ENCODE measurements at regions not wholly inside any gene's neighbourhood (a gene's known extent, or its start where the extent isn't known, plus 50 kb on each side); places are given as distances from the start of the nearest gene placed in this dataset.
"Not testable (repeated sequence)": the region's sequence is repeated elsewhere in the genome, so short reads cannot be mapped to it uniquely, and the experiment has no call there.

DNA sequence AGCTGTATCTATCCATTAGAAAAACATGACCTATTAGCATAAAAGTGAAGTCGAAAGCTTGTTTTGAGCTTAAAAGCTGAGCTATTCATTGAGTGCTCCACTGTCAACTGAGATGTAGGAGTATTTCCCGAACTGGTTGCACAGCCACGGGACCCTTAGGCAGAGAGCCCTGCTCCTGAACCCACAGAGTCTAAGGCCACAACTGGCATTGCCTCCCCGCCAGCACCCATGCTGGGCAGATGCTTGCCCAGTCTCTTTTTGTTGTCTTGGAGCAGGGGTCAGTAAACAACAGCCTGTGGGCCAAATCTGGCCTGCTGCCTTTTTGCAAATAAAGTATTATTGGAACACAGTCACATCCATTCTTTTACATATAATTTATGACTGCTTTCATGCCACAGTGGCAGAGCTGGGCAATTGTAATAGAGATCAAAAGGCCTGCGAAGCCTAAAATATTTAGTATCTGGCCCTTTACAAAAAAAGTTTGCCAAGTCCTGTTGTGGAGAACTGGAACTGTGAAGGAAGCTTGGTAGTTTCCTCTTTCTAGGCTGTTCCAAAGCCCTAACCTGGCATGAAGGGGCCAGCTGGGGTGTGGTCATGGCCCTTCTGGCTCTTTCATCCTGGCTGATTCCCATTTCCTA is 58.4 kb upstream of the WAPL start:
- no peak overlapping the region for H3K27ac ChIP-seq
- no peak overlapping the region for H3K9ac ChIP-seq (ENCODE audit: low read depth in 2 of 2, low read length in 2 of 2)
- intact Hi-C loops (cut with DNase I) = no loop called here
- H3K4me3 ChIP-seq = no peak overlapping the region
- no peaks in the 10 kb centered on the region for H3K27me3 ChIP-seq
- DNase-seq = no peak
- H3K9me3 ChIP-seq = no peaks in the 10 kb centered on the region
- TF ChIP-seq, protein P1, sequence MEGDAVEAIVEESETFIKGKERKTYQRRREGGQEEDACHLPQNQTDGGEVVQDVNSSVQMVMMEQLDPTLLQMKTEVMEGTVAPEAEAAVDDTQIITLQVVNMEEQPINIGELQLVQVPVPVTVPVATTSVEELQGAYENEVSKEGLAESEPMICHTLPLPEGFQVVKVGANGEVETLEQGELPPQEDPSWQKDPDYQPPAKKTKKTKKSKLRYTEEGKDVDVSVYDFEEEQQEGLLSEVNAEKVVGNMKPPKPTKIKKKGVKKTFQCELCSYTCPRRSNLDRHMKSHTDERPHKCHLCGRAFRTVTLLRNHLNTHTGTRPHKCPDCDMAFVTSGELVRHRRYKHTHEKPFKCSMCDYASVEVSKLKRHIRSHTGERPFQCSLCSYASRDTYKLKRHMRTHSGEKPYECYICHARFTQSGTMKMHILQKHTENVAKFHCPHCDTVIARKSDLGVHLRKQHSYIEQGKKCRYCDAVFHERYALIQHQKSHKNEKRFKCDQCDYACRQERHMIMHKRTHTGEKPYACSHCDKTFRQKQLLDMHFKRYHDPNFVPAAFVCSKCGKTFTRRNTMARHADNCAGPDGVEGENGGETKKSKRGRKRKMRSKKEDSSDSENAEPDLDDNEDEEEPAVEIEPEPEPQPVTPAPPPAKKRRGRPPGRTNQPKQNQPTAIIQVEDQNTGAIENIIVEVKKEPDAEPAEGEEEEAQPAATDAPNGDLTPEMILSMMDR (IDR thresholded peaks at IDR 0.05) = no peak
- no peaks in the 10 kb centered on the region for H3K36me3 ChIP-seq
- no peaks in the 10 kb centered on the region for H3K4me1 ChIP-seq

DNA sequence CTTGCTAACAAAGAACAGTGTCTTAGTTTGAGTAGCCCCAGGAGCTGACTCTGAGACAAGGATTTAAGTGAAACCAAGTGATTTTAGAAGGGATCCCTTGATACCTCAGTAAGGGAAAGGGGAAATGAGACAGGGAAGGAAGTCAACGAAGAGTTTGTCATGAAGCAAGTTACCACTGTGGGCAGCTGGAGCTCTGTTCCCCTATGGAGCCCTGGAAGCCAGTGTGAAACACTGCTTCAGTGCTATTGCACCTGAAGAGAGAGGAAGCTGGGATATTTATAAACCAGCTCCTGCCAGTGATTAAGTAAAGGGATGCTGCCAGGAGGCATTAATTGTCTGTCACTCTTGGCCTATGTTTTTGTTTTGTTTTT is 58.9 kb upstream of the WAPL start:
- Histone ChIP-seq H3K27ac (no peak overlapping the region), H3K4me1 (no peaks in the 10 kb centered on the region), H3K9ac (ENCODE audit: low read depth in 2 of 2, low read length in 2 of 2) (no peak overlapping the region), H3K9me3 (no peaks in the 10 kb centered on the region), H3K36me3 (no peaks in the 10 kb centered on the region), H3K4me3 (no peak overlapping the region), H3K27me3 (no peaks in the 10 kb centered on the region)
- intact Hi-C loops (cut with DNase I) = no loop called here
- TF ChIP-seq, protein P1 (IDR thresholded peaks at IDR 0.05) = no peak
- DNase-seq = no peak

DNA sequence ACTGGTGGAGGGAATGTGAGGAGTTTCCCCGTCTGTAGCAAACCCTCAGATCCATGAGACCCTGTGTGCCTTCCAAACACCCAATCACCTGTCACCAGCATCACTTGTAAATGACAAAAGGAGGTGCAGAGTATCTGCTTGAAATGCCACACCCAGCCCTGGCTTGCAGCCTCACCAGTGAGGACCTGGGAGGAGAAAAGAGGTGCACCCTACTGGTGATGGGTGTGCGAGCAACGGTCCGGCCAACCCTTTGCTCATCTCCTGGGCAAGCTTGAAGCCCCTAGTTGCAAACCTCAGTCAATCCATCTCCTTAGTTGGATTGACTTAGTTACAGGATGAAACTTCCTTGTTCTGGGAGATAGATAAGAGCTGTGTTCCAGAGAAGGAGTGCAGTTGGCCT is 62.4 kb upstream of the WAPL start:
- no peak for DNase-seq
- Histone ChIP-seq H3K4me1 (no peaks in the 10 kb centered on the region), H3K27ac (no peak overlapping the region), H3K27me3 (no peaks in the 10 kb centered on the region), H3K9ac (ENCODE audit: low read depth in 2 of 2, low read length in 2 of 2) (no peak overlapping the region), H3K36me3 (no peaks in the 10 kb centered on the region), H3K9me3 (no peaks in the 10 kb centered on the region), H3K4me3 (no peak overlapping the region)
- intact Hi-C loops (cut with DNase I) = no loop called here
- TF ChIP-seq, protein P1 (IDR thresholded peaks at IDR 0.05) = no peak

DNA sequence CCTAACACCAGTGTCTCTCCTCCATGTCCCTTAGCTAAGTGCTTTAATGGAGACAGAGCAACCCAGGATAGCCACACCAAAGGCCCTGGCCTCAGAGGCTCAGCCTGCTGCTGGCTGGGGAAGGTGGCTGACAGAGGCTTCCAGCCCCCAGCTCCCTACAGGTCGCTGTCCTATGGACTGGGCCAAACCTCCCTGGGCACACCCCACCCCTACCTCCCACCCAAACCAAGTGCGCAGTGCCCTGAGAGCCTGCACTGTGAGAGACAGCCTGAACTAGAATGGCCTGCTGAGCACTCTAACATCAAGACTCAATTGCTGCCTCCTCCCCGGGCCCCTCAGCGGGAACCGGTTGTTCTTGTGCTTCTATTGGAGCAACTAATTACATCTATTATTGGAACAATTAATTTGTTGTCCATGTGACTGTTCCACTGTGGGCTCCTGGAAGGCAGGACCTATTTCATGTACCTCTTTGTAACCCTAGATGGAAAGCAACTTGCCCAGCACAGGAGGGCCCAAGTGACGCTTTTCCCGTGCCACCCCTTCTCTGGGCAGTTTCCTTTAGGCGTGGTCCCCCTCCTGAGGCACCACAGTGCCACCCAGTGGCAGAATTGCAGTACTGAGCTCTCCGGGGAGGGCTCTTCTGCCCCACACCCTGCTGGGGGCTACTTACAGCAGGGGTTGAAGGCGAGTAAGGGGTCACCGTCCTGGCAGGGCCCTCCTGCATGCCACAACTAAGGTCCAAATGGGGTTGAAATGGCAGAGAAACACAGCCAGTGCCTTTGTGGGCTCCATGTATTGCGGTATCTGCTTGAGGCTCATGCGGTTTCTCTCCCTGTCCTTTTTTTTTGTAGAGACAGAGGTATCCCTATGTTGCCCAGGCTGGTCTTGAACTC is 63.7 kb upstream of the WAPL start:
- TF ChIP-seq, protein P1 (IDR thresholded peaks at IDR 0.05) = peak; percentile 99
- no peaks in the 10 kb centered on the region for H3K27me3 ChIP-seq
- DNase-seq = peak; percentile 76
- H3K4me3 ChIP-seq = no peak overlapping the region
- no peak overlapping the region for H3K27ac ChIP-seq
- intact Hi-C loops (cut with DNase I) = no loop called here
- H3K9ac ChIP-seq (ENCODE audit: low read depth in 2 of 2, low read length in 2 of 2) = no peak overlapping the region
- no peaks in the 10 kb centered on the region for H3K4me1 ChIP-seq
- H3K36me3 ChIP-seq = no peaks in the 10 kb centered on the region
- no peaks in the 10 kb centered on the region for H3K9me3 ChIP-seq

DNA sequence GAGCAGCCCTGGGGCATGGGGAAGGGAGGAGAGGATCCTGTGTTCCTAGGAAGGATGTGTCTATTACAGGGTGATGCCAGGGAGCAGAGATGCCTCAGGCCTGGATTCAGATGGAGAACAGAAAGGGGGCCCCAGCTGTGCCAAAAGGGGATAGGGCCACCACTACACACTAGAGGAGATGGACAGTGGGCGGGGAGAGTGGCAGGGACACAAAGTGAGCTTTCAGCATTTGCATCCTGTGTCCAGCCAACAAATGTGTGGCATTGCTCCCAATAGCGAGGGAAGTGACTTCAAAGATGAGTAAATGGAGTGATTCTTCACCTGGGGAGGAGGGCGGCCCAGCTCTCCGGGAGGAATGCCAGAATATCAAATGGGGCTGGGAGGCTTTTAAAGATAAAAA is 64.9 kb upstream of the WAPL start:
- Histone ChIP-seq H3K9me3 (no peaks in the 10 kb centered on the region), H3K27me3 (no peaks in the 10 kb centered on the region), H3K9ac (ENCODE audit: low read depth in 2 of 2, low read length in 2 of 2) (no peak overlapping the region), H3K27ac (no peak overlapping the region), H3K36me3 (no peaks in the 10 kb centered on the region), H3K4me1 (no peaks in the 10 kb centered on the region), H3K4me3 (no peak overlapping the region)
- intact Hi-C loops (cut with DNase I) = loop anchor here (1.0 kb wide), 1 partner anchor 187 kb away; no protein-coding TSS in a partner anchor
- no peak for DNase-seq
- TF ChIP-seq, protein P1 (IDR thresholded peaks at IDR 0.05) = no peak

DNA sequence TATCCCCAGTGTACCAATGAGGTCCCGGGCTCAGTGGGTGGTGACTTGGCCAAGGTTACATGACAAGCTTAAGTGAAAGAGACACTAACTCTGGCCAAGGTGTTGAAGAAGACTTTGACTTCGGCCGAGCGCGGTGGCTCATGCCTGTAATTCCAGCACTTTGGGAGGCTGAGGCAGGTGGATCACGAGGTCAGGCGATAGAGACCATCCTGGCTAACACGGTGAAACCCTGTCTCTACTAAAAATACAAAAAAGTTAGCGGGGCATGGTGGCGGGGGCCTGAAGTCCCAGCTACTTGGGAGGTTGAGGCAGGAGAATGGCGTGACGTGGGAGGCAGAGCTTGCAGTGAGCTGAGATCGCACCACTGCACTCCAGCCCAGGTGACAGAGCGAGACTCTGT is 65.6 kb upstream of the OPN4 start:
- H3K27ac ChIP-seq; H3K4me3 ChIP-seq; DNase-seq; H3K4me1 ChIP-seq; intact Hi-C loops (cut with DNase I); H3K27me3 ChIP-seq; H3K9me3 ChIP-seq; H3K36me3 ChIP-seq; H3K9ac ChIP-seq (ENCODE audit: low read depth in 2 of 2, low read length in 2 of 2): not testable (repeated sequence)
